Activated naive CD4-positive, alpha-beta T cell treated with anti-CD3 and anti-CD28 coated beads, Interleukin-2, amount 50 U/mL, for 16 hours (primary cell): ENCODE measurements at regions not wholly inside any gene's neighbourhood (a gene's known extent, or its start where the extent isn't known, plus 50 kb on each side); places are given as distances from the start of the nearest gene placed in this dataset.
A peak's percentile ranks its signal among the peaks of the same experiment; 100 is the strongest.

ENCODE experiments used
- DNase-seq: peaks from one replicate; pipeline ENCODE4 v3.0.0-alpha.2; 2020

GRCh38 chrY:15404551-15404950 lies 880.2 kb downstream of the NLGN4Y start:
- DNase-seq, result no peak

- DNase-seq, result no peak
Observed at GRCh38 chrY:15415165-15415564, 890.8 kb downstream of the NLGN4Y start.

- DNase-seq, result no peak
Observed at GRCh38 chrY:15418613-15419012, 894.3 kb downstream of the NLGN4Y start.

GRCh38 chrY:15424665-15425132 lies 900.4 kb downstream of the NLGN4Y start:
- peak; percentile 10 for DNase-seq

GRCh38 chrY:15440021-15440695 lies 915.8 kb downstream of the NLGN4Y start:
- no peak for DNase-seq

- DNase-seq, result no peak
Observed at GRCh38 chrY:15440696-15441408, 916.5 kb downstream of the NLGN4Y start.

GRCh38 chrY:15441878-15442277 lies 917.5 kb downstream of the NLGN4Y start:
- no peak for DNase-seq

- DNase-seq, result no peak
Observed at GRCh38 chrY:15445871-15446270, 921.5 kb downstream of the NLGN4Y start.

- DNase-seq, result no peak
Observed at GRCh38 chrY:15446861-15447260, 922.5 kb downstream of the NLGN4Y start.

- DNase-seq, result no peak
Observed at GRCh38 chrY:15447959-15448358, 923.6 kb downstream of the NLGN4Y start.

GRCh38 chrY:15455133-15455937 lies 931.0 kb downstream of the NLGN4Y start:
- no peak for DNase-seq

- DNase-seq, result peak; percentile 69
Observed at GRCh38 chrY:15455980-15456469, 931.7 kb downstream of the NLGN4Y start.

- DNase-seq, result peak; percentile 10
Observed at GRCh38 chrY:15456491-15456890, 932.2 kb downstream of the NLGN4Y start.

- DNase-seq, result no peak
Observed at GRCh38 chrY:15457682-15458081, 933.4 kb downstream of the NLGN4Y start.

GRCh38 chrY:15458426-15458825 lies 934.1 kb downstream of the NLGN4Y start:
- no peak for DNase-seq

- DNase-seq, result no peak
Observed at GRCh38 chrY:15465880-15466279, 941.6 kb downstream of the NLGN4Y start.

GRCh38 chrY:15466891-15467290 lies 942.6 kb downstream of the NLGN4Y start:
- no peak for DNase-seq

- DNase-seq, result no peak
Observed at GRCh38 chrY:15468091-15468490, 943.8 kb downstream of the NLGN4Y start.

GRCh38 chrY:15471371-15471770 lies 947.0 kb downstream of the NLGN4Y start:
- DNase-seq, result no peak

- DNase-seq, result no peak
Observed at GRCh38 chrY:15478348-15478963, 954.1 kb downstream of the NLGN4Y start.

- no peak for DNase-seq
Observed at GRCh38 chrY:15500536-15500935, 976.2 kb downstream of the NLGN4Y start.

GRCh38 chrY:15501181-15501580 lies 976.9 kb downstream of the NLGN4Y start:
- DNase-seq, result no peak

GRCh38 chrY:15510288-15510687 lies 986.0 kb downstream of the NLGN4Y start:
- no peak for DNase-seq
